ENCODE measurements at regions not wholly inside any gene's neighbourhood (a gene's known extent, or its start where the extent isn't known, plus 50 kb on each side); places are given as distances from the start of the nearest gene placed in this dataset.

DNA sequence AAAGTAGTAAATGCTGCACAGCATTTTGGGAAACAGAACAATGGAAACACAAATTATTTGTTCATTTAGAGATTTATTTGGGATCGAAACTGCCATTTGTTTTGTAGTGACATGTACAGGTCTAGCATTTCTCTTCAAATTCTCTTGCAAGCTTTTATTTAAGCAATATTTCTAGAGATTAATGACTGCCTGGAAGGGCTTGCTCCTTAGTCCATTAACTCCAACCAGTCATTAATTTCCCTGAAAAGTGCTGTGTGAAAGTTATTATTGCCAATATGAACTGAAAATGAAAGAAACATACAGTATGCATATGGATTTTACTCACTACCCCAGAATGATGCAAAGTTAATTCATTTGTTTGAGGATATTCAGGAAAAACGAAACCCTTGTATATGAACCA, 1349.6 kb upstream of the FLRT2 start:
- DNase-seq (ENCODE audit: low spot score) (no peak), ATAC-seq (no peak)

DNA sequence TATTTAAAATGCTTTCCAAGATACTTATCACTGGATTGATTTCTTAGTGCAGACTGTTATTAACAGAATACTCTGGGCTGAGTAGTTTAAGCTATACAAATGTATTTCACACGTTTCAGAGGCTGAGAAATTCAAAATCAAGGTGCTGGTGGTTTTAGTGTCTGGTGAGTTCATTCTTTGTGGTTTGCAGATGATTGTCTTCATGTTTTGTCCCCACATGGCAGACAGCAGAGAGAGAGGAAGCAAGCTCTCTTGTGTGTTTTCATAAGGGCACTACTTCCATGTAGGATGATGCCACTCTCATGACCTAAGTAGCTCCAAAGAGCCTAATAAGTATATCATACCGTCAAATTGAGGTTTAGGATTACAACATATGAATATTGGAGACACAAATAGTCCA, 1348.9 kb upstream of the FLRT2 start:
- no peak for DNase-seq (ENCODE audit: low spot score)
- ATAC-seq: no peak

DNA sequence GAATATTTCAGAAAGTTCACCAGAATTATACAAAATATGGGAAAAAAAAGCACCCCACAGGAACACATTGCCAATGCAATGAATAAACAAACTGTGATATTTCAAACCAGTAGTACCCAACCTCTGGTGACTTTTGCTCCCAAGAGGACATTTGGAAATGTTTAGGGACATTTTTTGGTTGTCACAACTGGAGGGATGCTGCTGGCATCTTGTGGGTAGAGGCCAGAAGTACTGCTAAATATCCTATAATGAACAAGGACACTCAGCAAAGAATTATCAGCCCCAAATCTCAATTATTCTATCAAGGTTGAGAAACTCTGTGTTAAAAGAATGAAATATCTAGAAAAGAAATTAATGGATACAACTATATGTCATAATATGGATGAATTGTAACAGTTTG, 1334.4 kb upstream of the FLRT2 start:
- DNase-seq (ENCODE audit: low spot score) (no peak), ATAC-seq (no peak)

DNA sequence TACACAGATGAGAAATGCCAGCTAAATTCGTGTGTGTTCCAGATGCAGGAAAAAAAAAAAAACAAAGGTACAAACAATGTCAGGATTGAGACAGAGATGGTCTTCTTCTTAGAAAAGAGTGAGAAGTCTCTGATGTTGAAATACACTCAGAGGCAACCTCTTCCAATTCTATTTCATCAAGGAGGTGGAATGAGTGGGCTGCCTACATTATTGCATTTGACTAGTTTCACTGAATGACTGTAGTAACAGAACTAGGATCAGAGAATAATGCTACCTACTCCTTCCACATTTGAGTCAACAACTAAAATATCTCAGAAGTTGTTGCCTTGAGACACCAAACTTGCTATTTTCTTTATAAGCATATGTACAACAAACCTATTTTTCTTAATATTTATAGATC, 1332.2 kb upstream of the FLRT2 start:
- ATAC-seq (no peak), DNase-seq (ENCODE audit: low spot score) (no peak)

DNA sequence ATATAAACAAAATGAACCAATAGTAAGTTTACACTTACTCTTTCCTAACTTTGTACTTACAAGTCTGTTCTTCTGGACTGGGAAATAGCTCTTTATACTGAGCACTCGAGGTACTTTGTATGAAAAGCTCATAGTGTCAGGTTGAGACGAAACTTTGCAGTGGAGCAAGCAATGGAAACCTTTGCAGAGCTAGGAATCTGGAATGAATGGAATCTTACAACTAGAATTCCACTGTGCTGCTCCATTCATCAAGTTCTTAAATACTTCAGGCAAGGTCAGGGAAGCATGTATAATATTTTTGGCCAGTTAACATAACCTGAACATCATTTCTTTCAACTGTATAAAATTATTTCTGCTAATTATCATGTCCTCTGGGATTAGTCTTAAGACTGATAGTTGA, 1327.5 kb upstream of the FLRT2 start:
- no peak for DNase-seq (ENCODE audit: low spot score)
- no peak for ATAC-seq

DNA sequence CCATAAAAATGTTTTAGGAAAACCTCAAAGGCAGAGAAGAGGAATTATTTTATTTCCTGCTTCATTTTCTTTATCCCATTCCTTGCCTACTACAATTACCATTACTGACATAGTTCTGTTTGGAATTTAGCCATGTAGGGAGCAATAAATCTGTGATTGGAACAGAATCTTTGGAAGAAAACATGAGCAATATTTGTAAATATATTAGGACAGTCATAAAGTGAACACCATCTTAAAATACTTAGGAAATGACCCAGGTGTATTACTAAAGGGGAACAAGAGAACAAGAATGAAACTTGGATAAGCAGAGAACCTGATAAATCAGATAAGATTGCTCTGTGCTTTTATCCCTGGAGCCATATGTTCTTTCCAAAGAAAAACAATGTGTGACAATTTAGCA, 1326.0 kb upstream of the FLRT2 start:
- ATAC-seq (no peak), DNase-seq (ENCODE audit: low spot score) (no peak)

DNA sequence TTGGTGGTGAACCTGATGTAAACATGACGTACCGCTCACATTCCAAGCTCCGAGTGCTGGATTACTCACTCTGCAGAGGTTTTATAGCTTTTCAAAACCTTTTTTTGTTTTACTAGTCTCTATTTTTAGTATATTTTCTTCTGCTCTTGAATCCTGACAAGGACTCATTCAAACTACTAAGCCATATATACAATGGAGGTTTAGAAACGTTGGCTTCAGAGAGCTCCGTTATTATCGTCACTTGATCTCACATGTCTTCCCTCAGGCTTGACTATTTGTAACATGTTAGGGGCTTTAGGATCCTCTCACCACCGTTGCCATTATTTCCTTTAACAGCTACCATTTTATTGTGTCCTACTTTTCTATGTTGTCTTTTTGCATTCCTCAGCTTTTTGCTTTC, 1321.5 kb upstream of the FLRT2 start:
- DNase-seq (ENCODE audit: low spot score): no peak
- ATAC-seq: no peak

DNA sequence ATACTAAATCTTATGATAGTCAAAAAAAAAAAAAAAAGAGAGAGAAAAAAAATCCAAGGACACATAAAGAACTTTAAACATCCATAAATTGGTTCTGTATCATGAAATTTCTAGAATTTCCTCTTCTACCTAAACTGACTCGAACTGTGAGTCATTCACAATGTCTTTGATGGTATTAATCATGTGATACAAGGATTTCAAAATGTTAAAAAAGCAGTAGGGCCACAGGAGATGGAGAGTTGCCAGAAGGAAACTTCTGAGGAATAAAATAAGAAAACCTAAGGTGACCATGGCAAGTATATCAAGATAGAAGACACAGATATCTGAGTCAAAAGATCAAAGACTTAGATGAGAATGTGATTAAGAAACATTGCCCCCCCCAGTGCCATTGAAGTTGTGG, 1320.9 kb upstream of the FLRT2 start:
- no peak for ATAC-seq
- DNase-seq (ENCODE audit: low spot score): no peak

DNA sequence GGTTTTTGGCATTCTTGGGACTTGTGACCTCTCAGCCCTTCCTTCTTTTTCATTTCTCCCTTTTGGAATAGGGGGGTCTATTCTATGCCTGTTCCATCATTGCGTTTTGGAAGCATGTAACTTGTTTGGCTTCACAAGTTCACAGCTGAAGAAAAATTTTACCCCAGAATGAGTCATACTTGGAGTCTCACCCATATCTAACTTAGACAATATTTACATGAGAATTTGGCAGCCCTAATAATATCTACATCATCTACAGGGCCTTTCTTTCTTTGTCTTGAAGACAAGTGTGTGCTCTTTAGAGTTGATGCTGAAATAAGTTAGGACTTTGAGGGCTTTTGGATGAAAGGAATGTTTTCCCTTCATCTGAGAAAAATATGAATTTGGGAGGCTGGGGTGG, 1312.9 kb upstream of the FLRT2 start:
- ATAC-seq: no peak

DNA sequence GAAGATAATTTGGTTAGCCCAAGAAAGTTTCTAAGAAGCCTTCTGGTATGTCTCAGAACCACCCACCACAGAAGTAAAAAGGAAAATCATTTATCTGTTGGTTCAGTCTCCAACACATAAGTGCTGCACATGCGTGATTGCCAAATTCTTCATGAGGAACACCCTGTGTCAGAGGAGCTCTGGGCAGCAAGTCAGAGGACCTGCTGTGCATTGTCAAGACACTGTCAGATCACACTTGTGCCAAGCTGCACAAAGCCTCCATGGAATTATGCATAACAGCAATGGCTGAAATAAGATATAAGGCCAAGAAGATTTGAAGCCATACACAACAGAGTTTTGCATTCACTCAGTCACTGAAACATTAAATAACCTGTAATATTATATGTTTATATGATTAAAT, 1304.7 kb upstream of the FLRT2 start:
- ATAC-seq (no peak), DNase-seq (ENCODE audit: low spot score) (no peak)

More for the DNA sequence above, 1312.9 kb upstream of the FLRT2 start:
- DNase-seq (ENCODE audit: low spot score): no peak

DNA sequence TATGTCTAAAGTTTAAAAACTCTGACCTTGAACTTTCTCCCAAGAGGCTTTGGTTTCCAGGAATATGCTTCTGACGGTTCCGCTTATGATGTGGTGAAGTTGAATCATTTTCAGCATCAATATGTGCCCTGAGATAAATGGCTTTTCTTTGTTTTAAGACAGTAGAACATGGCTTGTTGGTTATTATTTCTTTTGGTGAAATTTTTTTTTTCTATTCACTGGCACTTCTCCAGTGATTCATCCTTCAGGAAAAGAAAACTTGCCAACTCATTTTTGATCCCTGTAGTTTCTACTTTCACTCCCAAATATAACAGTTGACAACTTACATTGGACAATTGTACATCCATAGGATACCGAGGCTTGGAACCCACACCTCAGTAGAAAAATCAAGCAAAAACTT, 1301.2 kb upstream of the FLRT2 start:
- DNase-seq (ENCODE audit: low spot score) (no peak), ATAC-seq (no peak)

DNA sequence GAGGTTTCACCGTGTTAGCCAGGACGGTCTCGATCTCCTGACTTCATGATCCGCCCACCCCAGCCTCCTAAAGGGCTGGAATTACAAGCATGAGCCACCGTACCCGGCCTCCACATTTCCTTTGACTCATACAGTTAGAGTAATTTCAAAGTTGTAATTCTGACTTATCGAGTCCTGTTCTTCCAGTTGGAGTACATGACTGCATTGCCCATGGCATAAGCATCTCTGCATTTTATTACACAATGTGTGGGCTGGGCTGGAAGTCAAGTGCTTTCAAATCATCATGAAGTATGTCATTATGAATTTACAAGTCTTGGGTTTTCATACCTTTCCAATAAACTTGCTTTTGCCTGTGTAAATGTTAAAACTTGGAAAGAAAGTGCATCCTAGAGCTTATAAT, 1295.7 kb upstream of the FLRT2 start:
- DNase-seq (ENCODE audit: low spot score): no peak
- no peak for ATAC-seq

DNA sequence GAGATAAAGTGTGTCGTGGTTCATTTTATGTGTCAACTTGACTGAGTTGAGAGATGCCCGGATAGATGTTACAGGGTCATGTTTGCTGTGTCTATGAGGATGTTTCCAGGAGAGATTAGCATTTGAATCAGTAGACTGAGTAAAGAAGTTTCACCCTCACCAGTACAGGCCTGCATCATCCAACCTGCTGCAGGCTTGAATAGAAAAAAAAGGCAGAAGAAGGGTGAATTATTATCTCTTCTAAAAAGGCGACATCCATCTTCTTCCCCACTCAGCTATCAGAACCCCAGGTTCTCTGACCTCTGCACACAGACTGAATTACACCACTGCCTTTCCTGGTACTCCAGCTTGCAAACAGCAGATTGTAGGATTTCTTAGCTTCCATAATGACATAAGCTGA, 1293.7 kb upstream of the FLRT2 start:
- DNase-seq (ENCODE audit: low spot score): no peak
- no peak for ATAC-seq

DNA sequence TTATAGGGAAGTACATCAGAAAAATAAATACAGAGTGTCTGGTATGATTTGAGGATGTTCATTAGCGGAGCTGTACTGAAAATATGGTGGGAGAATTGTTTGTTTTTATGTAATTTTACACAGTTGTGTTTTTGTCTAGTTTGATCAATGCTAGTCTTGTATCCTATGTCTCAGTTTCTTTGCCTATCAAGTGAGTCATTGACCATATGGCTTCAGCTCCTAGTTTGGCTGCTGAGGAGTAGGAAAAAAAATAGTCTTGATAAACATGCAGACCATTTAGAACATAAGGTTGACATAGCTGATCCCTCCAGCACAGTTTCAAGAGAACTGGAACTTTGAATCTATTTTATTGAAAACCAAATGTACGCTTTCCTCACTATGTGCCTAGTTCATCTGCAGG, 1292.1 kb upstream of the FLRT2 start:
- no peak for ATAC-seq
- DNase-seq (ENCODE audit: low spot score): no peak

DNA sequence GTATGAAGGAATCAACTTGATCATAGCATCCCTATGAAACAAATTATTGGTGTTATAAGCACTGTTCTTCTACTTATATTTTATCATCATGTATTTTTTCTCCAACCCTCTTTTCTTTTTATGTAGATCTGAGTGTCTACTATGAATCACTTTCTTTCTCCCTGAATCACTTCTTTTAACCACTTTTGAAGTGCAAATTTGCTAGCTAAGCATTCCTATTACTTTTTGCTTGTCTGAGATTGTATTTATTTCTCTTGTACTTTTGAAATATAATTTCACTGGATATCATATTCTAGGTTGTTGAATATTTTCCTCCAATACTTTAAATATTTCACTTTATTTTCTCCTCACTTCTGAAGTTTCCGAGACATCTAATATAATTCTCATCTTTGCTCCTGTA, 1282.3 kb upstream of the FLRT2 start:
- DNase-seq (ENCODE audit: low spot score): no peak
- no peak for ATAC-seq

DNA sequence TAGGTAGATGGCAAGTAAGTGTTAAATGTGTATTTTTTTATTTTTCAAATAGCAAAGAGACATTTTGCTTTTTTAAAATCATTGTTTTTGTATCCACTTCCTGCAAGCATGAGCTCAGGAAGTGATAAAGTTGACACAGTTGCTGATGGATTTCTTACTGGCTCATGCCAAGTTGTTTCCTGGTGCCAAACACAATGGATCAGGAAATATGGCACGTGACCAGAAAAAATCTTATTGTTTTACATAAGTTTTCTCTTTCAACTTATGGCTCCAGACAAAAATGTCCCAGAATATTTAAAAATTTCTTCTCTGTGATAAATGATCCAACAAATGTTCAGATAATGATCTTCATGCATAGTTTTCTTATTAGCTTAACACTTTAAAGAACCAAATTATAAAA, 1279.1 kb upstream of the FLRT2 start:
- DNase-seq (ENCODE audit: low spot score) (no peak), ATAC-seq (no peak)

DNA sequence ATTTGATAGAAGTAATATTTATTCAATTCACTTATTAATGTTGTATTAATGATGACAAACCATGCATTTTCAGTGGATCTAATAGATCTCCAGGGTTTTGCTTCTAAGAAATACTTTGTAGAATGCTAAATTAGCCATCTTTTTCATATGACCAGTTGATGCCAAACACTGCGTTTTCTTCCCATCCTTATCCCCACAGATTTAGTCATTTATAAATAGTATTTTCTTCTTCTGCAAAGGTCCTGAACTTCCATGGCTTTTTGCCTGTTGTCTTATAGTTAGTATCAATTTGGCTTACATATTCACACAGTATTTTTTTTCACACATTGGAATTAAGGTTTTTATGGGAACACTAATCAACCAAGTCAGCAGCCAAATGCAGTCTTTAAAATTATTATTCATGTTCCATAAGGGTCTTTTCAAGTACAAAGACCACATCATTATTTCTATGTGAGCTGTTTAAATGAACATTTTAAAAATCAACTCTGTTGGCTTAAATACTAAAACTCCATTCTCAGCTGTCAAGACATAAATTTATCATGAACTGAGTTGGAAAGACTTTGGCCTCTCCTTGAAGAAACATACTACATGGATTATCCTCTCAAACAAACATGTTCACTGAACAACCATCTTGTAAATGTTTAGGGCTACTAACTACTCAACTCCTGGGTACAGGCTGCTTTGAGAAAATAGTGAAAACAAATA, 1278.4 kb upstream of the FLRT2 start:
- DNase-seq (ENCODE audit: low spot score): no peak
- ATAC-seq: no peak

DNA sequence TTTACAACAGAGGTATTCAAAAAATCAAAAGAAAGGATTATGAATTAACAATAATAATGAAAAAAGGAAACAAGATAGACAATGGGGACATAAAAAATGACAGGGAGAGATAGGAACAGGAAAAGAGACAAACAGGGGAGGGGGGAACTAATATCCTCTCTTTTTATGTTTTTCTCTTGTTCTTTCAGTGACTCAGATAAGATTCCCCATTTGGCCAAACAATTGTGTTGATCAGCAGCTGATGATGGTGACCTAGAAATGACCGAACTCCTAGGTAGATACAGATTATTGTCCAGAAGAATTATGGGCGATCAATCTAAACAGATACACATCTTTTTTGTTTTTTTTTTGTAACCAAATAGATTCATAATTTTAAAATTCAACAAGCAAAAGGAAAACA, 1277.2 kb upstream of the FLRT2 start:
- DNase-seq (ENCODE audit: low spot score) (no peak), ATAC-seq (no peak)

DNA sequence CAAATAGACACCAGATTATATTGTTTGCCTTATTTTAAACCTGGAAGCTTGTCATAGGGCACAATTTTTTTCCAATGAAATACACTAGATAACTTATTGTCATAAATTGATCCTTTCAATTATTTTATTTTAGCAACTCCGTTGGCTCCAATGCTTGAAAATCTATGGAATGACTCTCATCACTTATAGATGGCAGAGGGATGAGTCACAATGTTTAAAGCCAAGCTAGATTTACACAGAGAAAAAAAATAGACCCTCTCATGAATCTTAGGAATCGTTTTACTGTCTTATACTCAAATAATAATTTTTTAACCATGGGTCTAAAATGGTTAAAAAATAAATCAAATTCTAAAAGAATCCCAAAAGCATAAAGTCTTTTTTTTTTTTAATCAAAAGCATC, 1276.6 kb upstream of the FLRT2 start:
- no peak for ATAC-seq
- DNase-seq (ENCODE audit: low spot score): no peak

DNA sequence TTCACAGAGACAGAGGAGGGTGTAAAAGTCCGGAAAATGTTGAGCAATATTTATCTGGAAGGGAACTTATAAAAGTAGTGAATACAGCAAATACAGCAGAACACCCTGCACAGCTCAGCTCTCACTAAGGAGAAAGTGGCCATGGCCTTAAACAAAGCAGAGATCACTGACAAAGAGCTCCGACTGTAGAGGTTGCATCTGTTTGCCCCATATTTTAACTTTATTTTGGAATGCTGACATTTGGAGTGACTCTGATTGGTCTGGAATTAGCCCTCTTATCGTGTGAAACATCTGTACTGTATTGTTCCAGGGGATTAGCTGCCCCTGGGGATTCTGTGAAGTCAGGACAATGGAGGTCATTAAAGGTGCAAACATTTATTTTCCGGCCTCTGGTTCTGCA, 1275.7 kb upstream of the FLRT2 start:
- peak; percentile 71 for ATAC-seq
- no peak for DNase-seq (ENCODE audit: low spot score)

DNA sequence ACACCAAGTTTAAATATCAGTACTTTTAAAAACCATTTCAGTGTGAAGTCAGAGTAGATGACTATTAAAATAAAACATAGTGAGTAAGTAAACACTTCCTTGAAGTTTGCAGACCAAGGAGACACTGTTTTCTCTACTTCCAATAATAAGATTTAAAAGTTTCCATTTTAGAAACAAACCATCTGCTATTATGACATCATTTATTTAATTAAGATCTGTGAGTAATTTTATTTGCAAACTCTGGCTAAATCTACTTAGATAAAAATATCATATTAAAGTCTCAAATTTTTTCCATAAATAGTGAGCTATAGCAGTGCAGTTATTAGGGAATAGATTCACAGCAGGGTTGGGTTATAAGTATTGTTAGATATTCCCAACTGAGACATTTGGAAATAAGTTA, 1267.0 kb upstream of the FLRT2 start:
- DNase-seq (ENCODE audit: low spot score): no peak
- ATAC-seq: no peak

DNA sequence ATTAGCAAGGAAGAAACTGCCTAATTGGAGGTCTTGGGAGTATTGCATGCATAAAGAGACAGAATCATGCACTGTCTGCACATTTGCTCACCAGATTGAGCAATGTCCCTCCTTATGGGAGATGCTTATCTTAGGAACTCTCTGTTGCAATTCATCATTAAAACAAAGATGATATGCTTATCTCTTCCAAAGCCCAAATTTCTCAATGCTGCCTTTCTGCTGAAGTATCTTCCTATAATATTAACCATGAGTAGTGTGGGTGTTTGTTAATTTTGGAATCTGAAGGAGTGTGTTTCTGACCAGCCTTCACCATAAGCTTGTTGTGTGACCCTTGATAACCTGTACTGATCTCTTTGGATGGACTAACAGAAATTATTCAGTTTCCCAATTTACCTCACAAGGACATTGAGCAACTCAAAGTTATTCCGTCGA, 1257.6 kb upstream of the FLRT2 start:
- DNase-seq (ENCODE audit: low spot score) (no peak), ATAC-seq (no peak)

DNA sequence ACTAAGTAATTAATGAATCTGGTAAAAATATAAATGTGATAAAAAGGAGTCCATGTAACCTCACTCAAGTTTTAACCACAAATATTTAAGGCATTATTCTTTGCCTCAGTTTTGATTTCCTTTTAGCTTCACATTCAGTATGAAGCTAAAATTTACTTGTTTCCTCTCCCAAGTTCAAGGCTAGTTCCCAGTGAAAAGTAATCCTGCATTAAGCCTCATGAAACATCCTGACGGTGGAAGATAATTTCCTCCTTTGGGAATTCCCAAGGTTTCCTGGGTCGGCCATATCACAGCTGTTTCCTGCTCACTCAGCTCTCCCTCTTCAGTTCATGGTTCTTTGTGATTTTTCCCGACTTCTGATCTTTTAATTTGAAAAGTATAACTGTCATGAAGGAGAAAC, 1256.8 kb upstream of the FLRT2 start:
- ATAC-seq: no peak
- DNase-seq (ENCODE audit: low spot score): no peak

DNA sequence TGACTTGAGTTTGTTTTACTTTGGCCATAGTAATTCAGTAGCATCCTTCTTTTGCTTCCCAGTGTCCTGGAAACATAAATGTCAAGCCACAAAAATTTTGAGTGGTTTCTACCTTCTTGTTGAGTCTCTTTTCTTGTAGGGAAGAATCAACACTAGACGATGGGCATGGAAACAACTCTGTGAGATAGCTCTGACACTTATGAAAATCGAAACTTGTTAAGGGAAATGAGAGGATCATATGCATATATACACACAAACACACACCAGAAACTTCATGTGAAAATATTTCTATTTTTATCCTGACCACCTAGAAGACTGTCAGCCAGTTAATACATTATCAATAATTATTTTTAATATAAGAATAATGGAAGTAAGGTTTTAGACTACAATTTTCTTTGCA, 1247.3 kb upstream of the FLRT2 start:
- no peak for ATAC-seq
- DNase-seq (ENCODE audit: low spot score): no peak
